AG08396 (cell line): ENCODE measurements at regions not wholly inside any gene's neighbourhood (a gene's known extent, or its start where the extent isn't known, plus 50 kb on each side); places are given as distances from the start of the nearest gene placed in this dataset.
A peak's percentile ranks its signal among the peaks of the same experiment; 100 is the strongest.
"Not testable (repeated sequence)": the region's sequence is repeated elsewhere in the genome, so short reads cannot be mapped to it uniquely, and the experiment has no call there.

ENCODE experiments used
- DNase-seq: peaks from one replicate; pipeline ENCODE4 v3.0.0; 2012; ENCODE audit warnings: low spot score, mixed read lengths

DNA sequence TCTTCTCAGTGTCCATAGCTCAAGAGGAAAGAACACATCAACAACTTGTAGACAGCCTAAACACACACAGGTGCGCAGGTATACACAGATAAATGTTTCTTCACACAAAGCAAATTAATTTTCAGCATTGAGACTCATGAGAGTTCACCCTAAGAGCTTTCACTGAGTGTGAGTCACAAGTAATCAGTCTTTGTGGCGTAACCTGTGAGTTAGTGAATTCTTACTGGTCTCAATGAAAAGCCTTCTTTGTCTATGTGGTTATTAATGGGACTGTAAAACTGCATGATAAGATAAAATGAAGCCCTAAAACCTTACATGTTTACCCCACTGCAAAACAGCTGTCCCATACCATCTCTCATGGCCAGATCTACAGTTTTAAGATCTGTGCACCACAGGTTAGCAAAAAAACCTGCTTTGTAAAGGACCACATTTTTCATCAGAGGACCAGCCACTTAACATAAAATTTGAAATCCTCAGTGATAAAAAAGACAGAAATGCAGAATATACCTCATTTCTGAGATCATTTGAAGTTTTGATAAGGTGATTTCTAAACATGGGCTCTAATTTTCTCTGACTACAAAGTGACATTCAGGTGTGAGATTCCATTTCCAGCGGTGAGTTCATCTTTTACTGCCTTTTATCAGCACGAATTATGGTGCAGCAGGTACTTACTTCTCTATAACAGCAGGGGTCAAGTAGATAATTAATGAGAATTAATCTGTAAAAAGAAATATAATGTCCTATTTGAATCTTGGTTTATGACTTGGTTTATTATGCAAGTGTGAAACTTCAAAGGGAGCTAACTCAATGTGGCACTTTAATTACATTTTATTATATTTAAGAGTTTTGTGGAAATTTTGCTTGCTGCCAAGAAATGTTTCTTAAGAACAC, 335.7 kb upstream of the PIK3R1 start:
- peak; percentile 7 for DNase-seq

DNA sequence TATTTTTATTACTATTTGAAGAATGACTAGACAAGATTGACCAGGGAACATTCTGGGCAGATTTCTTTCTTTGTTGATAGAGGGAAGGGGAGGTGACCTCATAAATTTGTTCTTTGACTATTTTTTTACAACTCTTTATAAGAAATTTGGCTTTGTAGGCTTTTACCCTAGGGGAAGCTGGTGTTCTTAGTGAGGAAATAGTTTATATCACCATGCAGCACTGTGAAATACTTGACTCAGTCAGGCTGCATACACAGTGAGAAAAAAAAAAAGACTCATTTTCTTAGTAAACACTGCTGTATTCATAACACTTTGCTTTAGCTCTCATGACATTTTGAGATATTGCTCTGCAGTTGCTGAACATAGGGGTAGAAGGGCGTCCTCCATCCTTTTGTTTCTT, 336.6 kb upstream of the PIK3R1 start:
- no peak for DNase-seq

DNA sequence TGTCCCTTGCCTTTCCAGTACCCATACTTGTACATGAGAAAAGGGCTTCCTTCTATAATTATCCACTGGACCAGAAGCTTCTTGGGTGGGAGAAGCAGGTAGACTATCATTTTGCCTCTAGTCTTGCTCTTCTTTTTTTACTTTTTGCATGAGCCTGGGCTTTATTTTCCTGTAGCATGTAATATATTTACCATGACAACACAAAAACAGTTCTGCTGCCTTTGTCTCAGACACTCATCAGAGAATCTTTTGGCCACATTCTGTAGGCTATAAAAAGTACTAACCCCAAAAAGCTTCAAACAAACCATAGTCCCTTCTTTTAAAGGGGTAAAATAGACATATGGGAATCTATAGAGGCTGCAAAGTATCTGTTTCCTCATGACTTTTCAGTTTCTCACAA, 339.2 kb upstream of the PIK3R1 start:
- DNase-seq, result no peak

DNA sequence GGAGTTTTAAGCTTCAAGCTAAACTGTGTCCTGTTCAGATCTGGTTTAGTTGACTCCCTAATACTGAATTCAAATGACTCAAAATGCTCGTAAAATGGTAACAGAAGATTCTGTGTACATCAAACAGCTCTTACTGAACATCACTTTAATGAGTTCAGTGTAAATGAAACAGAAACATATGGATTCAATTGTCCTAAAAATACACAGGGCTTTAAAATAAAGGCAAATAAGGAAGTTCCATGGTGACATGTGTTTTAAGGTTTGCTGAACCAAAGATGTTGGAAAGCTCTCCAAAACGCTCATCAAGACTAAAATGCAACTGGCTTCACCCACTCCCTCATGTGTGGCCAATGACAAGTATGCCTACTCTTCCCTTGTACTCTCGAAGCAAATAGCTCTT, 340.0 kb upstream of the PIK3R1 start:
- DNase-seq, result no peak

DNA sequence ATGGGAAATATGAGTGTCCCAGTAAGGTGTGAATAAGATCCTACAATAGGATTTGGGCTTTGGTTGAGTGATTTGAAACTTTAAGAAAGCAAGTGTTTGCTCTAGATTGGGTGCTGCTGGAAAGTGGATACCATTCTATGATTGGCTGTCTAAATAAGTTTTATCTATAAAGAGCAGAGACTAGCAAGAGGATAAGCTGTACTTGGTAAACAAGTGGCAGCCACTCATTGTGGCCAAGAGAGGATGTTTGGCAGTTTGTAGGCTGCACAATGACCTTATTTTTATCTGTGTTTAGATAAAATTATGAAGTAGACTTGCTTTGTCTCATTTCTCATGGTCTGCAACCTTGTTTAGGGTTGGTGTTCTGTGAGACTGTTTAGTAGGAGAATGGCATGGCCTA, 341.6 kb upstream of the PIK3R1 start:
- DNase-seq, result no peak

DNA sequence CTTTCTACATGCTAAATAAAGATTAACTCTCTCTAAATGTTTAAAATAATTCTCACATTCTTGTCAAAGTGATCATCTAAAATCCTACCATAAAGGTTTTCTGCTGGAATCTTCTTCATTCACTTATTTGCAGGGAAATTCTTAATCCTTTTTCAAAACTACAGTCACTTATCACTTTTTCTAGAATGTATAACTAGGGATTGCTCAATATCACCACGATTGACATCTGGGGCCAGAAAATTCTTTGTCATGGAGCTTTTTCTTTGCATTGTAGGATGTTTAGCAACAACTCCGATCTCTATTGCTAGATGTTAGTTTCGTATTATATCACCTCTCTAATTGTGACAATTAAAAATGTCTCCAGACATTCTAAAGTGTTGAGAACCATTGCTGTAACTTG, 344.9 kb upstream of the PIK3R1 start:
- DNase-seq, result no peak

DNA sequence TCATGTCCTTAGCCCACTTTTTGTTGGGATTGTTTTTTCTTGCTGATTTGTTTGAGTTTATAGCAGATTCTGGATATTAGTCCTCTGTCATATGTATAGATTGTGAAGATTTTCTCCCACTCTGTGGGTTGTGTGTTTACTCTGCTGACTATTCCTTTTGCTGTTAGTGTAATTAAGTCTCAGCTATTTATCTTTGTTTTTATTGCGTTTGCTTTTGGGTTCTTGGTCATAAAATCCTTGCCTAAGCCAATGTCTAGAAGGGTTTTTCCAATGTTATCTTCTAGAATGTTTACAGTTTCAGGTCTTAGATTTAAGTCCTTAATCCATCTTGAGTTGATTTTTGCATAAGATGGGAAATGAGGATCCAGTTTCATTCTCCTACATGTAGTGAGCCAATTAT, 351.2 kb upstream of the PIK3R1 start:
- not testable (repeated sequence) for DNase-seq

DNA sequence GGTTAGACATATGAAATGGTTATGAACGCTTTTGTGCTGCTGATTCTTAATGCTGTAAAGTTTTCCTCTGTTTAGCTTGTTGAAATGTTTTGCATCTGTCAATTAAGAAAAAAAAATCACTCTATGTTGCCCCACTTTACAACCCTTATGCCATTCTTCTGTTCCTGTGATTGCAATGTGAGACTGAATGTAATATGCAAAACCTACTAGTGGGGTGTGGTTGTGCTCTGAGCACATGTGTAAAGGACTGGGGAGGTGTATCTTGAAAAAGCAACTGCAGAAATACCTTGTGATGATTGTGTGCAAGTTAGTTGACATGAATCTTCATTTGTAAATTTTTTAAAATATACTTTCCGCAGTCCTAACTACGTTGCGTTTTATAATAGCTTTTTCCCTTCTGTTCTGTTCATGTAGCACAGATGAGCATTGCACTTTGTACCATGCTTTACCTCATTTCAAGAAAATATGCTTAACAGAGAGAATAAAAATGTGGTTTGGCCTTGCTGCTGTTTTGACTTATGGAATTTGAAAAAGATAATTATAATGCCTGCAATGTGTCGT, 357.0 kb upstream of the PIK3R1 start:
- DNase-seq, result no peak

DNA sequence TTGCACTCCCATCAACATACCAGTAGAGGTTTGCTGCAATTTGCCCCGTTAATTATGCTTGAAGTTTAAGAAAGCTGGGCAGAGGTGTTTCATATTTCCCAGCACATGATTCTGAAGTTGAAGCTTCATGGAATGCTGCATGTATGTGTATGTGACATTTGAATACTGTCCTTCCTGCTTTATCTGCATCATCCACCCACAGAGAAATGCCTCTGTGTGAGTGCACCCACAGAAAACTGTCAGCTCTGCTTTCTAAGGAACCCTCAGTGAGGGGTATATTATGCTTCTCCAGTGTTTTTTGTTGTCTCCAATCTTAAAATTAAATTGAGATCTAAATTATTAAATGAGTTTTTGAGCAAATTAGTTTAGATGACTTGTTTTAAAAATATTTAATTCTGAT, 358.1 kb upstream of the PIK3R1 start:
- DNase-seq, result no peak

DNA sequence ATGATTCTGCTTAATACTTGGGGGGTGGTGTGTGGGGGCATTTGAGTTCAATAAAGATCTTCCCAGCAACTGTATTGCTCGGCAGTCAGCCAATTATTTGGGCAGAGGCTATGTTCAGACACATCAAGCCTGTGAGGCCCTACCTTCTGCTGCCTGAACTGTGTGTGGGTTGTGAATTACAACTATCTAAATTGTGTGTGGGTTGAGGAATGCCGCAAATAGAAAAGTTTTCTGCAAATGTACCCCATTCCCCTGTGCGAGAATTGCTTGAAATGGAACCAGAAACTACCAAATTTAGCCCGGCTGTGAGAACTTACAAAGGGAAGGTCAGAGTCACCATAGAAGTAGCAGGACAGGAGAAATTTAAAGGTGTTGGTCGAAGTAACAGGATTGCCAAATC, 360.0 kb upstream of the PIK3R1 start:
- no peak for DNase-seq

DNA sequence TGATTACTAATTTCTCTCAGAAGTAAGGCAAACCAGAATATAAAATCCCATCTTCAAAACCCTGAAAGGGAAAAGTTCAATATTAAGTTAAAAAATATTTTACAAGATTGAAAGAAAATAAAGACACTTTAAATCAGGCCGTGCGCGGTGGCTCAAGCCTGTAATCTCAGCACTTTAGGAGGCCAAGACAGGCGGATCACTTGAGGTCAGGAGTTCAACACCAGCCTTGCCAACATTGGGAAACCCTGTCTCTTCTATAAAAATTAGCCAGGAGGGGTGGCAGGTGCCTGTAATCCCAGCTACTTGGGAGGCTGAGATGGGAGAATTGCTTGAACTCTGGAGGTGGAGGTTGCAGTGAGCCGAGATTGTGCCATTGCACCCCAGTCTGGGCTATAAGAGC, 364.6 kb upstream of the PIK3R1 start:
- DNase-seq, result not testable (repeated sequence)

DNA sequence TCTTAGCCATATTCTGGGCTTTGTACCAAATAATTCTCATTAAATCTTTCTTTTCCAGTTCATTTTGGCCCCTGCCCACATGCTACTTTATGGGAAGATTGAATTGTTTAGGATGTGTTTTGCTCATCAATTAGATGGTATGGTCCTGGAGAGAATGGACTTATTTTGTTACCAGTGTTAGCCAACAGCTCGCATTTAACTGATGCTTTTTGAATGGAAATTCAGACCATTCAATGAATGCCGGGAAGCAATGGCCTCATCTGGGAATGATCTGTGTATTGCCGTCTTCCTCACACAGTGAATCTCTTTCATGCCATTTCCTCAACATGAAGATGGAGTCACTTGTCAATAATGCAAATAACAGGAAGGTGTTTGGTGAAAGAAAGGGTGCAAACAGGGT, 370.6 kb upstream of the PIK3R1 start:
- no peak for DNase-seq

DNA sequence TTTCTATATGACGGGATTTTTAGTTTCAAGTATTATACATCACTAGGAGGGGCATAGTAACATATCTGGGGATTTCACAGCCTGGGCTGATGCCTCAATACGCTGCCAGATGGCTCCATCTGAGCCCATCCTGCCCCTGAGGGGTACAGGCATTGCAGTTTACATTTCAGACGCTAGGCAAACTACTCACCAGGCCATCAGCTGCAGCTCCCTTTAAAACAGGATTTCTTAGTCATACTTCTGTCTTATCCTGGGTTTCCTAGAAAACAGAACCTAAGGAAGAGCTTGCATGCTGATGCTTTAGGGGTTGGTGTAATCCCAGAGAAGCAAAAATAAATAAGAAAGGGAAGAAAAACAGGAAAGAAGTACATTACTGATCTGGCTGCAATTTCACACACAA, 372.8 kb upstream of the PIK3R1 start:
- no peak for DNase-seq

DNA sequence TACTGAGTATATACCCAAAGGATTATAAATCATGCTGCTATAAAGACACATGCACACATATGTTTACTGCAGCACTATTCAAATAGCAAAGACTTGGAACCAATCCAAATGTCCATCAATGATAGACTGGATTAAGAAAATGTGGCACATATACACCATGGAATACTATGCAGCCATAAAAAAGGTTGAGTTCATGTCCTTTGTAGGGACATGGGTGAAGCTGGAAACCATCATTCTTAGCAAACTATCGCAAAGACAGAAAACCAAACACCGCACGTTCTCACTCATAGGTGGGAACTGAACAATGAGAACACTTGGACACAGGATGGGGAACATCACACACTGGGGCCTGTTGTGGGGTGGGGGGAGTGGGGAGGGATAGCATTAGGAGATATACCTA, 378.3 kb upstream of the PIK3R1 start:
- DNase-seq, result not testable (repeated sequence)

DNA sequence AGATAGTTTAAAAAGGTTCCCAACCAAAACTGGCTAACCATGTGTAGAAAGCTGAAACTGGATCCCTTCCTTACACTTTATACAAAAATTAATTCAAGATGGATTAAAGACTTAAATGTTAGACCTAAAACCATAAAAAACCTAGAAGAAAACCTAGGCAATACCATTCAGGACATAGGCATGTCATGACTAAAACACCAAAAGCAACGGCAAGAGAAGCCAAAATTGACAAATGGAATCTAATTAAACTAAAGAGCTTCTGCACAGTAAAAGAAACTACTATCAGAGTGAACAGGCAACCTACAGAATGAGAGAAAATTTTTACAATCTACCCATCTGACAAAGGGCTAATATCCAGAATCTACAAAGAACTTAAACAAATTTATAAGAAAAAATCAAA, 379.1 kb upstream of the PIK3R1 start:
- DNase-seq, result not testable (repeated sequence)

DNA sequence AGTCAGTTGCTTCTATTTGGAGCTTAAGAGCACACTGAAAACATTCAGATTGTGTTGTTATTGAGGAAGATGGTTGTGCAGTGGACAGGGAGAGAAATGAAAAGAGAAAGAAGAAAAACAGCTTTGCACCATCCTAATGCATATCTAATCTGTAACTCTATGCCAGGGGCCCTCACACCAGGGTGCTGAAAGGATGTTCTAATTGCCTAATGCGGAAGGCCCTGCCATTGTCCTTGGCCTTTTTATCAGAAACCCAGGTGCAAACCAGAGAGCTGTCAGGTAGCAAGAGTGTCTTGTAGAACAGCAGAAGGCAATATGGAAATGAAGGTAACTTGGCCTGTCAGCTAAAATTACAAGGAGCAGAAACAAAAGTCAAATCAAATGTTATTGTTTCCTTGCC, 384.5 kb upstream of the PIK3R1 start:
- no peak for DNase-seq

DNA sequence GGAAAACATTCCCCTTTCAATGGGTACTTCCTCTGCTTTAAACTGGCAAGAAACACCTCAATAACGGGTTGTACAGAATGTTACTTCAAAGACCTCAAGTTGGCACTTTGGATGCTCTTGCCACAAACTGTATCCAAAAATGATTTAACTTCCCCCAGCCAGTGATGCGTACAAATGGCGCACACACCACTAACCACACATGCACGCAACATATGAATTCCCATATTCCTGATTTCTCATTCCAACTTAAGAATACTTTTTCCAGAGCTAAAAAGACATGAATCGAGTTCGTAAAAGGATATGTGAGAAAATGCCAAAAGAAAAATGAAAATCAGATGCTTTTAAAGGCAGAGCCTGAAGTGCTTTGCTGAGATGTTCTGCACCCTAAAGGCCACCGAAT, 388.0 kb upstream of the PIK3R1 start:
- no peak for DNase-seq

DNA sequence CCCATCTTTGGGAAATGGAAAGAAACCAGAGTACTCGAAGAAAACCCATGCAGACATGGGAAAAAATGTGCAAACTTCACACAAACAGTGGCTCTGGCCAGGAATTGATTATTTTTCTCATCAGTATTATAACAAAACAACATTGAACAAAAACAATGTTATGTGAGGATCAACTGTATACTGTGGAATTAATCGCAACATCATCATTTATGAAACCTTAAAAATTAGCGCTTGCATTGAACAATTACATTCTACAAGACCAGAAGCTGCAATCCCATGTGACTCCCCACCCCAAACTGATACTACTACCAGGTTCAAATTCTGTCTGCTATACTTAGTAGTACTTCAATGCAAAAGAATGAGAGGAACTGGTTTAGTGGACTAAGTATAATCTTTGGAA, 390.7 kb upstream of the PIK3R1 start:
- DNase-seq, result no peak

DNA sequence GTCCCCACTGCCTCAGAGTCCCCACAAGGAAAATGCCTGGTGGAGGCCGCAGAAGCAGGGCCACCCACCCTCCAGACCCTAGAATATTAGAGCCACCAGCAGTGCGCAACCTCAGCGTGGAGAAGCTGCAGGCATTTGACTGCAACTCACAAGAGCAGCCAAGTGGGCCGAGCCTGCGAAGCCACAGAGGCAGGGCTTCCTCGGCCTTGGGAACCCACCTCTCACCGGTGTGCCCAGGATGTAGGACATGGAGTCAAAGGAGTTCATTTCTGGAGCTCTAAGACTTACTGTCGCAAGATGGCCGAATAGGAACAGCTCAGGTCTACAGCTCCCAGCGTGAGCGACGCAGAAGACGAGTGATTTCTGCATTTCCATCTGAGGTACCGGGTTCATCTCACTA, 397.9 kb upstream of the PIK3R1 start:
- no peak for DNase-seq

DNA sequence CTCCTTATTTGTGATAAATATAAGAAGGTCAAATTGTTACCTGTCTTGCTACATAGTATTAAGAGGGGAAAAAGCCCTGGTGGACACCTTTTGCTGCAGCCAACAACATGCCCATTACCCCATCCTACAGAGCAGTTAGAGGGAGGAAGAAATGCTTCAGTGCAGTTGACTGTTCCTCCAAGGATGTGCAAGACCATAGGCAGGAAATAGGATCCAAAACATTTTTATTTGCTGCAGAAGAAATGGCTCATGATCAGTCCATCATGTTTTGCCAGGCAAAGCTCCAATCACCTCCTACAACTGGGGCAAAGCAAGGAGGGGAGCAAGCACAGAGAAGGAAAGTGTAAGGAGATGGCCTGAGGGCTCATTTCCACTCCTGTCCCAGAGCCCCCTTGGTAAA, 399.1 kb upstream of the PIK3R1 start:
- DNase-seq, result no peak

DNA sequence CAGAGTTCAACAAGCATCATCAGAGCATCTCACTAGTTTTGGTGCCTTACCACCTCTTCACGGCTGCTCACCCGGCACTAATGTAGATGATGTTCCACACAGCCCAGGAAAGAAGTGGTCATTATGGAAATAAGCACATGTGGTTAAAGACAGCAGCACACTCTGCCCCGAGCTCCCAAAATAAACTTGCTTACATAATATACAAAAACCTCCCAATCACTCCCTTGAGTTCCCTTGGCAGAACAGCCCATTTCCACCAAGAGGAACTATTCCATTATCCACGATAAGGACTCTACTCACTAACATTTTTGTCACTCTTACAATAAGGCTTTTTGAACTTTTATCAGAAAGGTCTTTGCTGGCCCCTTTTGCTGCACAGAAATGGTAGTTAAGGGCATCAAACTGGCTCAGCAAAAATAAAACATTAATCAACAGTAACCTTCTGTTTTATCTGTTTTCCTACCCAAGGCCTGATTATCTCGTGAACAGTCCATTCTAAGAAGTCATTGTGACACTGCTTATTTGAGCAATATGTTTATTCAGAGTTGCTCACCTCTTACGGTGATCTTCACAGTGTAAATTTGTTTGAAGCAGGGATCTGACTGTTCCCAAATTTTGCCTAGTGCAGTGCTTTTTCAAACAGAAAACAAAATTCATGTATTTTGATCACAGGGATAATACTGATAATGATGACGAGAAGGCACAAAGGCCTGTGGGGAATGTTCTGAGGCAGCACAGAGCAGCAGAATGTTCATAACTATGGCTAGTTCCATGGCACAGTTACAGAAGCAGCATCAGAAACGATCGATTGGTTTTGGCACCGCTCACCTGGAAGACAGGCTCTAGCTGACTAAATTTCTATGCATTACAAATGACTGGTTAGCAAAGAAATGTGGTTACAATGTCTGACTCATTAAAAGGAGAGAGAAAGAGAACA, 399.8 kb upstream of the PIK3R1 start:
- DNase-seq, result peak; percentile 10

DNA sequence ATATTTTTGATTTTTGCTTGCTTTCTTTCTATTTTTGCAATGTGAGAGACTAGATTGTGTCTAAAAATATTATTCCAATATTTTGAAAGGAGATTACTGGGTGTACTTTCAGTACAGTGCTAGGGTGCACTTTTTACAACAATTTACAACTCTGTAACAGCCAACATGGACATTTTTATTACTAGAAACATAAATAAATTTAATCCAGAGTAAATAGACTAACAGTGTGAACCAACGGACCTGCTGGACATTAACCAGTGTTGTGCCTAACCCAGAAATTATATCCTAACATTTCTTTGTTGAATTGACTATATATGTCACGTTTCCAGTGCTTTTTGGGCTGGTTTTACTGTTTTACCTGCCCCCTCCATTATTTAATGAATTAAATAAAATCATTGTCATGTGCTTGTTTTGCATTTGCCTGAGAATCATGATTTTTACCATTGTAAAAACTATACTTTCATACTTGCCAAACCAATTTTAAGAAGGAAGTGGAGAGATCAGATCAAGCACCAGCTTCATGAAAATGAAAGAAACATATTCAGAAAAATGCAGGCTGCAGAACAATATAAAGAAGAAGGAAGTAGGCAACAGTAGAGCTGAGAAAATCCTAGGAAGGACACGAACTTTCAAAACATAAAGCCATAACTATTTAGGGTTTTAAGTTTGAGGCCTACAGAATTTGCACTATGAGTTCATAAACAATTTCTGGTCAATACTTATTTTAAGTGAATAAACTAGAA, 400.8 kb upstream of the PIK3R1 start:
- no peak for DNase-seq
